GM12892 (cell line): ENCODE measurements at regions not wholly inside any gene's neighbourhood (a gene's known extent, or its start where the extent isn't known, plus 50 kb on each side); places are given as distances from the start of the nearest gene placed in this dataset.

ENCODE experiments used
- POLR2A ChIP-seq: IDR thresholded peaks from 2 replicates; pipeline ENCODE4 v1.6.1; 2011; ENCODE audit warnings: low read depth, low read length, control low read depth
- POLR2AphosphoS5 ChIP-seq: IDR thresholded peaks from 2 replicates; pipeline ENCODE4 v1.6.1; 2011; ENCODE audit warnings: low read depth, low read length, control low read depth

DNA sequence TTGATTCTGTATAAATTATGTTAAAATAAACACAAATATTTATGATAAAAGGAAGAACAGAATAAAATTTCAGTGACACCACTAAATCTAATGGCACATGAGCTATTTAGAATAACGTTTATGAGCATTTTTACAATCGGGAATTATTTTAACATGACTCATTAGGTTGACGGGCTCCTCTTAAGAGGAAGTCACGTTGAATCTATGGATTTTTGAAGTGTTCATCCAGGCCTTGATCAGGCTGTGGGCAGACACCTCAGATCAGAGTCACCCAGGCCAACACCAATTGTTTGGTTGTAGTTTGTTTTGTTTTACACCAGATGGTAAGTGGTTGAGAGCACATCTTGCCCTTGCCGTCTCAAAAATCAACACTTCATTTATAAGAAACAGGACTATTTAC, 257.8 kb downstream of the FOXO1 start:
- TF ChIP-seq POLR2A (no peak), POLR2AphosphoS5 (no peak)
